Fibroblast of the aortic adventitia (primary cell): ENCODE measurements at regions not wholly inside any gene's neighbourhood (a gene's known extent, or its start where the extent isn't known, plus 50 kb on each side); places are given as distances from the start of the nearest gene placed in this dataset.

Source experiments
- DNase-seq: peaks from one replicate; pipeline ENCODE4 v3.0.0-alpha.2; 2010; ENCODE audit warnings: low read depth
- H3K4me3 ChIP-seq: 2 replicates; pipeline ENCODE4 v1.5.1; 2011; ENCODE audit warnings: low read depth, mild to moderate bottlenecking, control low read depth, low read length, moderate library complexity
- CTCF ChIP-seq: IDR thresholded peaks from 2 replicates; pipeline ENCODE4 v1.5.1; 2011; ENCODE audit warnings: mild to moderate bottlenecking, low read length, control low read depth, inconsistent platforms; ENCODE audit not compliant: insufficient read depth

DNA sequence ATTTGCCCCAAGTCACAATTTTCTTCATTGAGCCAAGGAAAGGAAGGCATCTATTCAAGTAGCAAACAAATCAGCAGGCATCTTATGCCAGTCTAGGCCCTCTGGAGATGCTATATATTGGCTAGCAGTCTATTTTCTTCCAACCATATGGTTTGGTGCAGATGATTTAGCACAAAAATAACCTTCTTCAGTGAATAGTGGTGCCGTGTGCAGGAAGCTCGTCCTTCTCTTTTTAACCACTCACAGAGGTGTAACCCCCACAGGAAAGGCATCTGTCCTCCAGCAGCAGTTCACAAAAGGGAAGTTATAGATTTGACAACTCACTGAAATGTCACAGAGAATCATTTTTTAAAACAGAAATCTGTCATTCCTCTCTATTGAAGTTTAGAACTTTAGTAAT lies 445.7 kb upstream of the SYT1 start:
- H3K4me3 ChIP-seq, result no peak overlapping the region
- no peak for DNase-seq
- no peak for TF ChIP-seq CTCF

- TF ChIP-seq CTCF, result no peak
- DNase-seq, result no peak
- H3K4me3 ChIP-seq, result no peak overlapping the region
These were observed 445.1 kb upstream of the SYT1 start for GRCh38 chr12:78419513-78419912.

DNA sequence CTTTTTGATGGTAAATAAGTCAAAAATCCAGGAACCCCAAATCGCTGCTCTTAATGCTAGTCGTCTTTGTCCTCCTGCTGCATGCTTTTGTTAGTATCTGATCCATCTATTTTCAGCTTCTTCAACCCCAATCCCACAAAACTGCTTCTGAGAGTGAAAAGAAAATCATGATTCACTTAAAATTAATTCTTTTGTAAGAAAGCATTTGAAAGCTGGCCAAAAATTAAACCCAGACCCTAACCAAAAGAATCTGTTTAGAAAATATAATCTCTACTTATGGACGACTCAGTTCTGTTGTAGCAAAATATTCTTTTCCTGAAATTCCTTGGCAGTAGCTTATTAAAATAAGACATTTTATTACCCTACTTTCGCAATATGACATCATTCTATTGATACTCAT lies 443.6 kb upstream of the SYT1 start:
- H3K4me3 ChIP-seq, result no peak overlapping the region
- DNase-seq, result peak; percentile 18
- no peak for TF ChIP-seq CTCF

DNA sequence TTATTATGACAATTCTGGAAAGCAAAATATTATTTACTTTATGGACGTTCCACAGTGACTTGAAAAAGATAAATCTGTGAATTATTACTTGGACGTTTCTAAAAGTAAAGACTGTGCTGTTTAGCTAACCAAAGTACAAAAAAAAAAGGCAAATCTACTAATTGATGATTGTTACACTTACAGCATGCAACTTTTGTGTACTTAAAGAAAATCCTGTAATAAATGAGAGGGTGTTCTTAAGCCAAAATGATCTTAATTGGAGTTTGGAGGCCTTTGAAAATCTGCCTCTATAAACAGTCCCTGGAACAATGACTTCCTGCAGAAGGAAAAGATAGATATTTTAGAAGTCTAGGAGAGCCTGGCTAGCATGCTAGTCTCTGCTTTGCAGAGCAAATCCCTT lies 434.0 kb upstream of the SYT1 start:
- TF ChIP-seq CTCF, result no peak
- no peak overlapping the region for H3K4me3 ChIP-seq
- DNase-seq, result no peak

DNA sequence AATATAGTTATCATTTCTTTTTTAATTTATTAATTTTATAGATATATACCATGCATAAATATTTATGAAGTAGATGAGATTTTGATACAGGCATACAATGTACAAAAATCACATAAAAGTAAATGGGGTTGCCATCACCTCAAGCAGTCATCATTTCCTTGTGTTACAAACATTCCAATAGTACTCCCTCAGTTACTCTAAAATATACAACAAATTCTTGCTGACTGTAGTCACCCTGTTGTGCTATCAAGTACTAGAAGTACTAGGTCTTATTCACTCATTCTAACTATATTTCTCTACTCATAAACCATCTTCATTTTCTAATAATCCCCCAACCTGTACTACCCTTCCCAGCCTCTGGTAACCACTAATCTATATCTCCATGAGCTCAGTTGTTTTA lies 432.6 kb upstream of the SYT1 start:
- no peak overlapping the region for H3K4me3 ChIP-seq
- DNase-seq, result no peak
- no peak for TF ChIP-seq CTCF

GRCh38 chr12:78439666-78440065 lies 424.9 kb upstream of the SYT1 start:
- no peak overlapping the region for H3K4me3 ChIP-seq
- TF ChIP-seq CTCF, result no peak
- no peak for DNase-seq

DNA sequence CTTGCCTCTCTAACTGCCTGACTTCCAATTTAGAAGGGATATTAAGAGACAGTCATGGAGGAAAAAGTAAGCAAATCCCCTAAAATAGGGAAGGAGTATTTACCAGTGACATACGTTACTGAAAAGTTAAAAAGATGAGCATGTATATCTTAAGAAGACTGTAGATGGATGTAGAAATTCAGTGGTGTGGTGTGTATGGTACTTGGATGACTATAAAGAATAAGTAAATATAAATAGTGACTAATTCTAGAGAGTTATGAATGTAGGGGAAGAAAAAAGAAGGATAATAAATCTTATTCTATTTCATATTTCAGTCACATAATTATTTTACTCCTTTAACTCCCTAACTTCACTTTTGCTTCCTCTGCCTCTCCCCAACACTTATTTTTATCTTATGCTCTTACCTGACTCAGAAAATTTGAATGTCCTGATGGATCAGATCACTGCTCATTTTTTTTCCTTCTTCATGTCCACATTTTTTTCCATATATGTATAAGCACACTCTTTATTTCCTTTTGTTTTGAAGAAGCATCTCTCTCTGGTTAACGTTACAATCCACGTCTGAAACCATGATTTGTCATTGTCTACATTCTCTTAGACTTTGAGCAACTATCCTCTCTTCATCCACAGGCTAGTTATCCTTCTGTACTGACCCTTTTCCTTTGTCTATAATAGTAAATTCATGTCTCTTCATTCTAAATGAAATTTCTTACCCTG lies 422.7 kb upstream of the SYT1 start:
- H3K4me3 ChIP-seq, result no peak overlapping the region
- no peak for TF ChIP-seq CTCF
- DNase-seq, result no peak
